Endothelial cell of umbilical vein (primary cell): ENCODE measurements at regions not wholly inside any gene's neighbourhood (a gene's known extent, or its start where the extent isn't known, plus 50 kb on each side); places are given as distances from the start of the nearest gene placed in this dataset.

Experiments
- BruUV-seq: library from RNA; stranded (reverse); fragments of 400-500 nt; replicated peaks from 2 replicates; lab custom pipeline; 2021; lab: Mats Ljungman, UMichigan
- CTCF ChIA-PET: fragments of 300-600, 350-600 bp; sonication (Branson Sonifier 250); formaldehyde crosslinking; loops from one replicate; lab custom pipeline; 2021; ENCODE audit warnings: antibody characterized with exemption, inconsistent platforms; lab: Charles Lee
- POLR2A ChIA-PET: fragments of 300-600, 350-600 bp; sonication (Branson Sonifier 250); formaldehyde crosslinking; loops from one replicate; lab custom pipeline; 2021; ENCODE audit warnings: antibody characterized with exemption, inconsistent platforms; lab: Charles Lee
- DNase-seq: peaks from one replicate; pipeline ENCODE4 v3.0.0-alpha.2; 2011; ENCODE audit warnings: low read depth, low spot score
- FAIRE-seq: peaks from 2 replicates; lab custom pipeline; 2011; peaks lifted over from hg19 to GRCh38; lab: Jason Lieb, UNC
- H2AFZ ChIP-seq: 2 replicates; pipeline ENCODE4 v1.6.0; 2012; ENCODE audit warnings: low read depth, low read length, control low read depth, inconsistent platforms
- H3K27ac ChIP-seq: 2 replicates; pipeline ENCODE4 v1.5.1; 2011; ENCODE audit warnings: low read depth, mild to moderate bottlenecking, control low read depth, low read length, moderate library complexity; ENCODE audit not compliant: insufficient read depth
- H3K27me3 ChIP-seq, 2 experiments: 2 replicates each; pipeline versions ENCODE4 v1.6.0 to v1.6.1; 2011; ENCODE audit warnings: low read length in 2 of 2, mixed read lengths in 1 of 2; ENCODE audit not compliant: control insufficient read depth in 2 of 2, insufficient read depth in 2 of 2
- H3K36me3 ChIP-seq, 2 experiments: 2 replicates in 1 of 2; 3 replicates in 1 of 2; pipeline ENCODE4 v1.5.1; 2011; ENCODE audit warnings: low read length in 2 of 2, mild to moderate bottlenecking in 1 of 2, moderate library complexity in 1 of 2; ENCODE audit not compliant: control insufficient read depth in 2 of 2, insufficient read depth in 2 of 2; ENCODE audit errors: extremely low read depth in 1 of 2
- H3K4me1 ChIP-seq: 3 replicates; pipeline ENCODE4 v1.5.1; 2011; ENCODE audit warnings: mild to moderate bottlenecking, low read length; ENCODE audit not compliant: control insufficient read depth, insufficient read depth; ENCODE audit errors: extremely low read depth
- H3K4me2 ChIP-seq: 2 replicates; pipeline ENCODE4 v1.6.1; 2011; ENCODE audit warnings: low read length, control low read depth, mixed read lengths; ENCODE audit not compliant: insufficient read depth
- H3K4me3 ChIP-seq, 3 experiments: fragments of 200-600 bp in 1 of 3; sonication (generic), shearing (Covaris generic) in 1 of 3; replicated peaks in 1 of 3; 2 replicates each; pipeline ENCODE4 v1.5.1; 2011 to 2016; ENCODE audit warnings: control low read depth in 3 of 3, low read length in 3 of 3, mild to moderate bottlenecking in 2 of 3, inconsistent platforms in 1 of 3, low read depth in 1 of 3, moderate library complexity in 1 of 3; ENCODE audit not compliant: insufficient read depth in 1 of 3
- H3K79me2 ChIP-seq: 2 replicates; pipeline ENCODE4 v1.6.0; 2012; ENCODE audit warnings: low read length, inconsistent platforms; ENCODE audit not compliant: control insufficient read depth, insufficient read depth
- H3K9ac ChIP-seq: replicated peaks from 2 replicates; pipeline ENCODE3; 2011; ENCODE audit warnings: low read length, control low read depth; ENCODE audit not compliant: insufficient read depth; ENCODE audit errors: extremely low read depth
- H3K9me1 ChIP-seq: replicated peaks from 3 replicates; pipeline ENCODE4 v1.6.0; 2011; ENCODE audit warnings: mild to moderate bottlenecking, low read length; ENCODE audit not compliant: control insufficient read depth, insufficient read depth; ENCODE audit errors: extremely low read depth
- H3K9me3 ChIP-seq: replicated peaks from 2 replicates; pipeline ENCODE4 v1.5.1; 2012; ENCODE audit warnings: low read length, inconsistent platforms; ENCODE audit not compliant: control insufficient read depth, insufficient read depth
- H4K20me1 ChIP-seq: replicated peaks from 2 replicates; pipeline ENCODE3; 2011; ENCODE audit warnings: mild to moderate bottlenecking, low read length; ENCODE audit not compliant: control insufficient read depth, insufficient read depth; ENCODE audit errors: extremely low read depth
- EZH2 ChIP-seq: IDR thresholded peaks from 2 replicates; pipeline ENCODE4 v1.6.1; 2012; ENCODE audit warnings: borderline replicate concordance, low read depth, mild to moderate bottlenecking, moderate library complexity, low read length, inconsistent platforms; ENCODE audit not compliant: severe bottlenecking
- FOS ChIP-seq: IDR thresholded peaks from 2 replicates; pipeline ENCODE4 v1.6.1; 2011; ENCODE audit warnings: mild to moderate bottlenecking, low read length, moderate library complexity, borderline replicate concordance; ENCODE audit not compliant: insufficient read depth
- GATA2 ChIP-seq: IDR thresholded peaks from 2 replicates; pipeline ENCODE4 v1.7.0; 2011; ENCODE audit warnings: low read depth, mild to moderate bottlenecking, moderate library complexity, mixed read lengths, low read length; ENCODE audit not compliant: insufficient read length, insufficient read depth
- JUN ChIP-seq: IDR thresholded peaks from 2 replicates; pipeline ENCODE4 v1.6.1; 2011; ENCODE audit warnings: borderline replicate concordance, low read depth; ENCODE audit not compliant: insufficient read length, insufficient read depth
- MYC ChIP-seq: IDR thresholded peaks from one replicate; pipeline ENCODE4 v1.6.1; 2011; ENCODE audit warnings: mild to moderate bottlenecking, low read depth, low read length
- POLR2A ChIP-seq: IDR thresholded peaks from 2 replicates; pipeline ENCODE4 v1.6.1; 2012; ENCODE audit warnings: low read depth, mild to moderate bottlenecking, control low read depth, low read length
- POLR2AphosphoS5 ChIP-seq: IDR thresholded peaks from 2 replicates; pipeline ENCODE4 v1.6.1; 2012; ENCODE audit warnings: low read depth, mild to moderate bottlenecking, control low read depth, low read length, moderate library complexity; ENCODE audit not compliant: insufficient read depth
- dilution Hi-C: fragments of 300-500 bp; cut with MboI; formaldehyde crosslinking; loops from one replicate; pipeline ENCODE4 v1.15.0; 2019; ENCODE audit warnings: low sequenced_read_pairs; ENCODE audit not compliant: extremely low pct_ligation_motif_present
- intact Hi-C: fragments of 100-400 bp; cut with micrococcal nuclease; formaldehyde crosslinking; loops from one replicate; pipeline ENCODE4 v1.10.0; 2022
- TF ChIP-seq, protein P1 (sequence below): IDR thresholded peaks from 2 replicates; pipeline ENCODE4 v1.6.1; 2011; ENCODE audit not compliant: insufficient read depth, insufficient read length
- TF ChIP-seq, protein P2 (sequence below), 2 donors: IDR thresholded peaks; 1 replicate in 1 of 2; 2 replicates in 1 of 2; pipeline ENCODE4 v1.5.1; 2011; ENCODE audit warnings: low read length in 2 of 2, mild to moderate bottlenecking in 2 of 2, moderate library complexity in 2 of 2, control low read depth in 1 of 2, inconsistent platforms in 1 of 2, low read depth in 1 of 2; ENCODE audit not compliant: insufficient read depth in 1 of 2; ENCODE audit errors: extremely low read depth in 1 of 2

DNA sequence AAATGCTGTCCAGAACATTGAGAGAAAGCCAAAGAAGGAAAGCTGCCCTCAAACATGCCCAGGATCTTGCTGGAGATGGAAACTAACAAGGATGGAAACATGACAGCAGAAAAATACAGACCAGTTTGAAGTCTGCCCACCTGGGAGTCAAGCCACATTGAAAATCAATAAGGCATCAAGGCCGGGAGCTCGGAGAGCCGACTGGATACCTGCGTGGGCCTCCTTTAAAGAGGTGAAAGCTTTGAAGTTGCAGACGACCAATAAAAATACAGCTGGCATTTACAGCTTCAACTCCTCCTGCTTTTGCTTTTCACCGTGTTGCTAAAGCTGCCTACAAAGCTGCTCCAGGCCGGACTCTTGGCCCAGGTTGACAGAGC lies 279.7 kb downstream of the SRBD1 start:
- Histone ChIP-seq H2AFZ (no peak overlapping the region), H3K9me3 (no peaks in the 10 kb centered on the region), H3K27ac (no peak overlapping the region), H4K20me1 (no peaks in the 10 kb centered on the region), H3K27me3 (no peaks in the 10 kb centered on the region), H3K79me2 (no peaks in the 10 kb centered on the region), H3K9ac (no peak overlapping the region), H3K4me1 (peaks cover 10% of the 10 kb centered on the region), H3K9me1 (no peaks in the 10 kb centered on the region), H3K4me2 (no peak overlapping the region), H3K36me3 (no peaks in the 10 kb centered on the region), H3K4me3 (no peak overlapping the region)
- no peak for TF ChIP-seq JUN
- TF ChIP-seq, protein P1, sequence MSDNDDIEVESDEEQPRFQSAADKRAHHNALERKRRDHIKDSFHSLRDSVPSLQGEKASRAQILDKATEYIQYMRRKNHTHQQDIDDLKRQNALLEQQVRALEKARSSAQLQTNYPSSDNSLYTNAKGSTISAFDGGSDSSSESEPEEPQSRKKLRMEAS: no peak
- TF ChIP-seq EZH2: no peak
- no peak for TF ChIP-seq POLR2A
- TF ChIP-seq GATA2: no peak
- no peak for TF ChIP-seq MYC
- TF ChIP-seq FOS: no peak
- TF ChIP-seq, protein P2, sequence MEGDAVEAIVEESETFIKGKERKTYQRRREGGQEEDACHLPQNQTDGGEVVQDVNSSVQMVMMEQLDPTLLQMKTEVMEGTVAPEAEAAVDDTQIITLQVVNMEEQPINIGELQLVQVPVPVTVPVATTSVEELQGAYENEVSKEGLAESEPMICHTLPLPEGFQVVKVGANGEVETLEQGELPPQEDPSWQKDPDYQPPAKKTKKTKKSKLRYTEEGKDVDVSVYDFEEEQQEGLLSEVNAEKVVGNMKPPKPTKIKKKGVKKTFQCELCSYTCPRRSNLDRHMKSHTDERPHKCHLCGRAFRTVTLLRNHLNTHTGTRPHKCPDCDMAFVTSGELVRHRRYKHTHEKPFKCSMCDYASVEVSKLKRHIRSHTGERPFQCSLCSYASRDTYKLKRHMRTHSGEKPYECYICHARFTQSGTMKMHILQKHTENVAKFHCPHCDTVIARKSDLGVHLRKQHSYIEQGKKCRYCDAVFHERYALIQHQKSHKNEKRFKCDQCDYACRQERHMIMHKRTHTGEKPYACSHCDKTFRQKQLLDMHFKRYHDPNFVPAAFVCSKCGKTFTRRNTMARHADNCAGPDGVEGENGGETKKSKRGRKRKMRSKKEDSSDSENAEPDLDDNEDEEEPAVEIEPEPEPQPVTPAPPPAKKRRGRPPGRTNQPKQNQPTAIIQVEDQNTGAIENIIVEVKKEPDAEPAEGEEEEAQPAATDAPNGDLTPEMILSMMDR (IDR thresholded peaks at IDR 0.05; ENCODE audit: extremely low read depth in 1 of 2, insufficient read depth in 1 of 2, low read depth in 1 of 2, low read length in 2 of 2): no peak
- no peak for TF ChIP-seq POLR2AphosphoS5
- dilution Hi-C loops: no loop called here
- FAIRE-seq: no peak
- DNase-seq: no peak
- intact Hi-C loops: loop anchor here (2.0 kb wide), 1 partner anchor 21 kb away; no protein-coding TSS in a partner anchor
- ChIA-PET POLR2A (no interaction called here), CTCF (interaction anchor here (0.7 to 3.0 kb wide), 10 partner anchors 8 to 111 kb away, joined by 3 to 18 read pairs (median 4); no protein-coding TSS in a partner anchor)
- BruUV-seq: no TSS peak
